ENCODE measurements at regions not wholly inside any gene's neighbourhood (a gene's known extent, or its start where the extent isn't known, plus 50 kb on each side); places are given as distances from the start of the nearest gene placed in this dataset.

GRCh38 chr4:116906758-116907157, 178.6 kb downstream of the TRAM1L1 start:
- Histone ChIP-seq H3K4me3 (ENCODE audit: low read length) (no peak overlapping the region), H3K27me3 (ENCODE audit: low read length) (no peaks in the 10 kb centered on the region), H2AFZ (ENCODE audit: low read length) (no peak overlapping the region), H3K9me3 (ENCODE audit: low read length) (no peaks in the 10 kb centered on the region), H3K4me1 (ENCODE audit: insufficient read depth, low read length) (no peaks in the 10 kb centered on the region), H3K27ac (ENCODE audit: low read length) (no peak overlapping the region), H3K36me3 (ENCODE audit: low read depth, low read length) (no peaks in the 10 kb centered on the region), H3K9ac (ENCODE audit: low read length) (no peak overlapping the region), H3K9me2 (replicated peaks; ENCODE audit: low read length) (no peaks in the 10 kb centered on the region), H3F3A (ENCODE audit: low read length, unreplicated experiment) (no peaks in the 10 kb centered on the region), H3K4me2 (ENCODE audit: low read length) (no peak overlapping the region), H3K79me2 (ENCODE audit: low read length) (no peaks in the 10 kb centered on the region), H4K20me1 (ENCODE audit: low read length) (no peaks in the 10 kb centered on the region)
- intact Hi-C loops (cut with micrococcal nuclease), result no loop called here
- DNase-seq, result no peak
- no peak for TF ChIP-seq EZH2phosphoT487 (IDR thresholded peaks at IDR 0.05; ENCODE audit: borderline replicate concordance, low read length)
- no TSS peak for BruUV-seq (replicated peaks)
- ChIA-PET CTCF (no interaction called here), POLR2A (ENCODE audit: unreplicated experiment) (no interaction called here)
- no peak for ATAC-seq

GRCh38 chr4:116899561-116899960, 185.8 kb downstream of the TRAM1L1 start:
- Histone ChIP-seq H3F3A (ENCODE audit: low read length, unreplicated experiment) (no peaks in the 10 kb centered on the region), H3K9me3 (ENCODE audit: low read length) (no peaks in the 10 kb centered on the region), H3K79me2 (ENCODE audit: low read length) (no peaks in the 10 kb centered on the region), H4K20me1 (ENCODE audit: low read length) (no peaks in the 10 kb centered on the region), H3K9me2 (replicated peaks; ENCODE audit: low read length) (no peaks in the 10 kb centered on the region), H3K4me1 (ENCODE audit: insufficient read depth, low read length) (no peaks in the 10 kb centered on the region), H3K4me2 (ENCODE audit: low read length) (no peak overlapping the region), H3K4me3 (ENCODE audit: low read length) (no peak overlapping the region), H3K27me3 (ENCODE audit: low read length) (no peaks in the 10 kb centered on the region), H3K27ac (ENCODE audit: low read length) (no peak overlapping the region), H2AFZ (ENCODE audit: low read length) (no peak overlapping the region), H3K36me3 (ENCODE audit: low read depth, low read length) (no peaks in the 10 kb centered on the region), H3K9ac (ENCODE audit: low read length) (no peak overlapping the region)
- ChIA-PET CTCF (no interaction called here), POLR2A (ENCODE audit: unreplicated experiment) (interaction anchor here (0.7 kb wide), 1 partner anchor 11 kb away, joined by 4 read pairs; no protein-coding TSS in a partner anchor)
- intact Hi-C loops (cut with micrococcal nuclease), result no loop called here
- BruUV-seq (replicated peaks), result no TSS peak
- no peak for TF ChIP-seq EZH2 (IDR thresholded peaks at IDR 0.05; ENCODE audit: low read length, unreplicated experiment)
- TF ChIP-seq EZH2phosphoT487 (IDR thresholded peaks at IDR 0.05; ENCODE audit: borderline replicate concordance, low read length), result no peak
- TF ChIP-seq CTCF (conservative IDR thresholded peaks at IDR 0.05; ENCODE audit: low read depth, low read length), result no peak
- DNase-seq (no peak), ATAC-seq (no peak)

GRCh38 chr4:116885579-116885978, 199.8 kb downstream of the TRAM1L1 start:
- TF ChIP-seq EZH2 (IDR thresholded peaks at IDR 0.05; ENCODE audit: low read length, unreplicated experiment) (no peak), EZH2phosphoT487 (IDR thresholded peaks at IDR 0.05; ENCODE audit: borderline replicate concordance, low read length) (no peak), CTCF (conservative IDR thresholded peaks at IDR 0.05; ENCODE audit: low read depth, low read length) (no peak)
- no peak overlapping the region for H3K27ac ChIP-seq (ENCODE audit: low read length)

More at GRCh38 chr4:116885579-116885978, 199.8 kb downstream of the TRAM1L1 start:
- ChIA-PET POLR2A (ENCODE audit: unreplicated experiment) (no interaction called here), CTCF (no interaction called here)
- intact Hi-C loops (cut with micrococcal nuclease), result no loop called here
- no peaks in the 10 kb centered on the region for H3K9me2 ChIP-seq (replicated peaks; ENCODE audit: low read length)
- H3K9ac ChIP-seq (ENCODE audit: low read length), result no peak overlapping the region
- H4K20me1 ChIP-seq (ENCODE audit: low read length), result no peaks in the 10 kb centered on the region
- no peak for DNase-seq
- no peaks in the 10 kb centered on the region for H3K27me3 ChIP-seq (ENCODE audit: low read length)
- no peaks in the 10 kb centered on the region for H3K9me3 ChIP-seq (ENCODE audit: low read length)
- H3K4me1 ChIP-seq (ENCODE audit: insufficient read depth, low read length), result no peaks in the 10 kb centered on the region
- ATAC-seq, result no peak
- no peak overlapping the region for H3K4me2 ChIP-seq (ENCODE audit: low read length)
- no peaks in the 10 kb centered on the region for H3F3A ChIP-seq (ENCODE audit: low read length, unreplicated experiment)
- H3K36me3 ChIP-seq (ENCODE audit: low read depth, low read length), result no peaks in the 10 kb centered on the region
- H3K4me3 ChIP-seq (ENCODE audit: low read length), result no peak overlapping the region
- H3K79me2 ChIP-seq (ENCODE audit: low read length), result no peaks in the 10 kb centered on the region
- no TSS peak for BruUV-seq (replicated peaks)
- H2AFZ ChIP-seq (ENCODE audit: low read length), result no peak overlapping the region

Measured in PC-3 (cell line).